Liver (tissue), 8 donors: ENCODE measurements at regions not wholly inside any gene's neighbourhood (a gene's known extent, or its start where the extent isn't known, plus 50 kb on each side); places are given as distances from the start of the nearest gene placed in this dataset.

Experiments used
- DNase-seq: peaks from one replicate; pipeline ENCODE4 v3.0.0-alpha.2; 2017; ENCODE audit warnings: low spot score
- H3K27ac ChIP-seq, 2 donors: one replicate each; pipeline ENCODE4 v1.7.0; 2013; ENCODE audit warnings: inconsistent platforms in 2 of 2, low read length in 2 of 2, control low read depth in 1 of 2, low read depth in 1 of 2, mild to moderate bottlenecking in 1 of 2
- H3K27me3 ChIP-seq, 4 donors: one replicate each; pipeline versions ENCODE4 v1.6.1 to v1.7.0; 2013; ENCODE audit warnings: low read length in 3 of 4, inconsistent platforms in 1 of 4, mild to moderate bottlenecking in 1 of 4, moderate library complexity in 1 of 4; ENCODE audit not compliant: control insufficient read depth in 4 of 4, insufficient read depth in 4 of 4
- H3K36me3 ChIP-seq, 4 donors: one replicate each; pipeline versions ENCODE4 v1.6.1 to v1.7.0; 2013; ENCODE audit warnings: low read length in 3 of 4, mild to moderate bottlenecking in 3 of 4, low read depth in 1 of 4, moderate library complexity in 1 of 4; ENCODE audit not compliant: control insufficient read depth in 4 of 4, insufficient read depth in 3 of 4
- H3K4me1 ChIP-seq, 4 donors: one replicate each; pipeline versions ENCODE4 v1.6.1 to v1.7.0; 2013; ENCODE audit warnings: low read length in 3 of 4, mild to moderate bottlenecking in 3 of 4, moderate library complexity in 1 of 4; ENCODE audit not compliant: control insufficient read depth in 4 of 4, insufficient read depth in 4 of 4
- H3K4me3 ChIP-seq, 3 donors: one replicate each; pipeline versions ENCODE4 v1.6.1 to v1.7.0; 2013; ENCODE audit warnings: low read length in 3 of 3, control low read depth in 1 of 3, low read depth in 1 of 3, mild to moderate bottlenecking in 1 of 3
- H3K9ac ChIP-seq, 2 donors: one replicate each; pipeline ENCODE4 v1.7.0; 2013; ENCODE audit warnings: low read length in 2 of 2, mild to moderate bottlenecking in 2 of 2, moderate library complexity in 2 of 2, control low read depth in 1 of 2, low read depth in 1 of 2
- H3K9me3 ChIP-seq, 4 donors: one replicate each; pipeline versions ENCODE4 v1.6.1 to v1.7.0; 2013; ENCODE audit warnings: low read length in 3 of 4; ENCODE audit not compliant: control insufficient read depth in 4 of 4
- EGR1 ChIP-seq, 2 donors: IDR thresholded peaks; 2 replicates each; pipeline ENCODE4 v1.6.1; 2016 to 2018; ENCODE audit warnings: antibody characterized with exemption in 2 of 2, low read depth in 2 of 2
- FOXA1 ChIP-seq: IDR thresholded peaks from 2 replicates; pipeline ENCODE4 v1.6.1; 2016; ENCODE audit warnings: antibody characterized with exemption
- FOXA2 ChIP-seq: IDR thresholded peaks from 2 replicates; pipeline ENCODE4 v1.6.1; 2016; ENCODE audit warnings: antibody characterized with exemption
- GABPA ChIP-seq, 2 donors: IDR thresholded peaks in 1 of 2; conservative IDR thresholded peaks in 1 of 2; 2 replicates each; pipeline ENCODE4 v1.6.1; 2016; ENCODE audit warnings: antibody characterized with exemption in 2 of 2, mild to moderate bottlenecking in 1 of 2, moderate library complexity in 1 of 2
- JUND ChIP-seq, 2 donors: IDR thresholded peaks; 2 replicates each; pipeline ENCODE4 v1.6.1; 2016; ENCODE audit warnings: antibody characterized with exemption in 2 of 2
- NR2F2 ChIP-seq: IDR thresholded peaks from 2 replicates; pipeline ENCODE4 v1.6.1; 2016; ENCODE audit warnings: antibody characterized with exemption
- RAD21 ChIP-seq, 2 donors: IDR thresholded peaks; 2 replicates each; pipeline ENCODE4 v1.6.1; 2016; ENCODE audit warnings: antibody characterized with exemption in 2 of 2, mild to moderate bottlenecking in 2 of 2
- RXRA ChIP-seq, 2 donors: IDR thresholded peaks; 2 replicates each; pipeline ENCODE4 v1.6.1; 2017 to 2018; ENCODE audit warnings: antibody characterized with exemption in 2 of 2, mild to moderate bottlenecking in 1 of 2
- SP1 ChIP-seq: IDR thresholded peaks from 2 replicates; pipeline ENCODE4 v1.6.1; 2018; ENCODE audit warnings: antibody characterized with exemption, mild to moderate bottlenecking
- TAF1 ChIP-seq: conservative IDR thresholded peaks from 2 replicates; pipeline ENCODE4 v1.6.1; 2016; ENCODE audit warnings: antibody characterized with exemption, mild to moderate bottlenecking
- WGBS: extraction: QIAGEN DNeasy Blood & Tissue Kit; methylation state at CpG from one replicate; pipeline ENCODE4 v1.1.7; 2013; 5-methylcytosine and 5-hydroxymethylcytosine counted together
- TF ChIP-seq, protein P1 (sequence below): IDR thresholded peaks from 2 replicates; pipeline ENCODE4 v1.6.1; 2016; ENCODE audit warnings: antibody characterized with exemption, mild to moderate bottlenecking
- TF ChIP-seq, protein P2 (sequence below): fragments of 150-350 bp; IDR thresholded peaks from 2 replicates; pipeline ENCODE4 v1.5.1; 2017; ENCODE audit warnings: improper control_type of control experiment, low read depth, low read length; ENCODE audit not compliant: missing input control
- TF ChIP-seq, protein P3 (sequence below): IDR thresholded peaks from 2 replicates; pipeline ENCODE4 v1.6.1; 2016; ENCODE audit warnings: antibody characterized with exemption
- TF ChIP-seq, protein P4 (sequence below): IDR thresholded peaks from 2 replicates; pipeline ENCODE4 v1.6.1; 2016; ENCODE audit warnings: antibody characterized with exemption
- donor health status: healthy.
- donor health status: healthy.
- donor health status: healthy.
- donor health status: healthy.
- donor health status: healthy.

DNA sequence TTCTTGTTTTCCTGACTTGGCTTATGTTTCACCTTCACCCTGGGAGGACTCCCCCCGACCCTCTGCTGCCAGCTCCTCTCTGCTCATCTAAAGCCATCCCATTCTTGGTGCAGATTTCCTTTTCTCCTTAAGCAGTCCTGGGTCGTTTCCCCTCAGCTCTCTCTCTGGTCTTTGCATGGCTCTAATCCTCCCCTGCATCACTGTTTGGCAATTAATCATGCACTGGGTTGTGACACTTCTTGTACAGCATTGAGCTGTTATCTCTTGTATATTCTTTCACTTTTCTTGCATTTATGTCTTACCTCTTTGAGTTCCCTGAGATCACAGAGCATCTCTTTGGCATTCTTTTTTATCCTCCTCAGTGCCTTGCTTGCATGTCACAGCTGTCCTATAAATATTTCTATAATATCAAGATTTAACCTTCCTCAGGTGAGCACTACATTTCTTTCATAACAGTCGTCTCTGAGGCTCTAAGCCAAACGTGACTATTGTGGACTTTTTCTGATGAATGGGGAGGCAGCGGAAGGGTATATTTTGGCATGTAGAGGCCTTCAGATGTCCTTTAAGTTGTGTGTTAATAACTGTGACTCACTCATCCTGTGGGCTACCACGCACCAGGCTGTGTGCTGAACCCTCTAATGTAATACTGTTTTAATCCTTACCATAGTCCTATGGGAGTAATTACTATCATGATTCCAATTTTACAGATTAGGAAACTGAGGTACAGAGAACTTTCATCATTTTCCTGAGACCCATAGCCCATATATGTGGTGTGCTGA is 507.5 kb downstream of the SLC4A3 start:
- Histone ChIP-seq H3K9ac (no peak overlapping the region), H3K36me3 (no peaks in the 10 kb centered on the region), H3K27me3 (no peaks in the 10 kb centered on the region), H3K4me1 (no peaks in the 10 kb centered on the region), H3K9me3 (peaks cover 0 to 9% (median 4%) of the 10 kb centered on the region in 4 donors), H3K27ac (no peak overlapping the region), H3K4me3 (no peak overlapping the region)
- no peak for DNase-seq
- TF ChIP-seq FOXA2, result no peak
- no peak for TF ChIP-seq TAF1
- TF ChIP-seq NR2F2, result no peak
- no peak for TF ChIP-seq RAD21 (IDR thresholded peaks at IDR 0.05)
- no peak for TF ChIP-seq RXRA (IDR thresholded peaks at IDR 0.05)
- no peak for TF ChIP-seq JUND (IDR thresholded peaks at IDR 0.05)
- WGBS, result 65% methylated on average over 6 of the region's 6 CpGs

DNA sequence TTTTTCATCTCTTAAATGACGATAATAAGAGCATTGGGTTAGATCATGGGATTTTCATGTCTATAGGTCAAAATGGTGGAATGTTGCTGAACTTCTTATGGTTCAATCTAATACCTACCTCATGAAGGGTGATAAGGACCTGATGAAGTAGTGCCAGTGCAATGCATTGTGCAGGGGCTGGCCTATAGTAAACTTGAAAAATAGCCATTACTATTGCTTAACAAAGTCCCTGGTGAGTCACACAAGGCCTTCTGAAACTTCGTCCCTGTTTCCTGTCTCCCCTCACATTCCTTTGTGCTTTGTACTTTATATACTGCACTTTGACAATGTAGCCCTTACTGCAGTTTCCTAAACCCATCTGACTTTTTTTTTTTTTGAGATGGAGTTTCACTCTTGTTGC is 515.9 kb downstream of the SLC4A3 start:
- TF ChIP-seq FOXA1, result no peak
- TF ChIP-seq, protein P1, sequence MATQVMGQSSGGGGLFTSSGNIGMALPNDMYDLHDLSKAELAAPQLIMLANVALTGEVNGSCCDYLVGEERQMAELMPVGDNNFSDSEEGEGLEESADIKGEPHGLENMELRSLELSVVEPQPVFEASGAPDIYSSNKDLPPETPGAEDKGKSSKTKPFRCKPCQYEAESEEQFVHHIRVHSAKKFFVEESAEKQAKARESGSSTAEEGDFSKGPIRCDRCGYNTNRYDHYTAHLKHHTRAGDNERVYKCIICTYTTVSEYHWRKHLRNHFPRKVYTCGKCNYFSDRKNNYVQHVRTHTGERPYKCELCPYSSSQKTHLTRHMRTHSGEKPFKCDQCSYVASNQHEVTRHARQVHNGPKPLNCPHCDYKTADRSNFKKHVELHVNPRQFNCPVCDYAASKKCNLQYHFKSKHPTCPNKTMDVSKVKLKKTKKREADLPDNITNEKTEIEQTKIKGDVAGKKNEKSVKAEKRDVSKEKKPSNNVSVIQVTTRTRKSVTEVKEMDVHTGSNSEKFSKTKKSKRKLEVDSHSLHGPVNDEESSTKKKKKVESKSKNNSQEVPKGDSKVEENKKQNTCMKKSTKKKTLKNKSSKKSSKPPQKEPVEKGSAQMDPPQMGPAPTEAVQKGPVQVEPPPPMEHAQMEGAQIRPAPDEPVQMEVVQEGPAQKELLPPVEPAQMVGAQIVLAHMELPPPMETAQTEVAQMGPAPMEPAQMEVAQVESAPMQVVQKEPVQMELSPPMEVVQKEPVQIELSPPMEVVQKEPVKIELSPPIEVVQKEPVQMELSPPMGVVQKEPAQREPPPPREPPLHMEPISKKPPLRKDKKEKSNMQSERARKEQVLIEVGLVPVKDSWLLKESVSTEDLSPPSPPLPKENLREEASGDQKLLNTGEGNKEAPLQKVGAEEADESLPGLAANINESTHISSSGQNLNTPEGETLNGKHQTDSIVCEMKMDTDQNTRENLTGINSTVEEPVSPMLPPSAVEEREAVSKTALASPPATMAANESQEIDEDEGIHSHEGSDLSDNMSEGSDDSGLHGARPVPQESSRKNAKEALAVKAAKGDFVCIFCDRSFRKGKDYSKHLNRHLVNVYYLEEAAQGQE, result no peak
- TF ChIP-seq, protein P2, sequence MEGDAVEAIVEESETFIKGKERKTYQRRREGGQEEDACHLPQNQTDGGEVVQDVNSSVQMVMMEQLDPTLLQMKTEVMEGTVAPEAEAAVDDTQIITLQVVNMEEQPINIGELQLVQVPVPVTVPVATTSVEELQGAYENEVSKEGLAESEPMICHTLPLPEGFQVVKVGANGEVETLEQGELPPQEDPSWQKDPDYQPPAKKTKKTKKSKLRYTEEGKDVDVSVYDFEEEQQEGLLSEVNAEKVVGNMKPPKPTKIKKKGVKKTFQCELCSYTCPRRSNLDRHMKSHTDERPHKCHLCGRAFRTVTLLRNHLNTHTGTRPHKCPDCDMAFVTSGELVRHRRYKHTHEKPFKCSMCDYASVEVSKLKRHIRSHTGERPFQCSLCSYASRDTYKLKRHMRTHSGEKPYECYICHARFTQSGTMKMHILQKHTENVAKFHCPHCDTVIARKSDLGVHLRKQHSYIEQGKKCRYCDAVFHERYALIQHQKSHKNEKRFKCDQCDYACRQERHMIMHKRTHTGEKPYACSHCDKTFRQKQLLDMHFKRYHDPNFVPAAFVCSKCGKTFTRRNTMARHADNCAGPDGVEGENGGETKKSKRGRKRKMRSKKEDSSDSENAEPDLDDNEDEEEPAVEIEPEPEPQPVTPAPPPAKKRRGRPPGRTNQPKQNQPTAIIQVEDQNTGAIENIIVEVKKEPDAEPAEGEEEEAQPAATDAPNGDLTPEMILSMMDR, result no peak
- TF ChIP-seq EGR1 (IDR thresholded peaks at IDR 0.05; ENCODE audit: low read depth in 2 of 2), result no peak
- no peak for TF ChIP-seq TAF1
- TF ChIP-seq RXRA (IDR thresholded peaks at IDR 0.05), result no peak
- no peak for TF ChIP-seq SP1
- TF ChIP-seq, protein P3, sequence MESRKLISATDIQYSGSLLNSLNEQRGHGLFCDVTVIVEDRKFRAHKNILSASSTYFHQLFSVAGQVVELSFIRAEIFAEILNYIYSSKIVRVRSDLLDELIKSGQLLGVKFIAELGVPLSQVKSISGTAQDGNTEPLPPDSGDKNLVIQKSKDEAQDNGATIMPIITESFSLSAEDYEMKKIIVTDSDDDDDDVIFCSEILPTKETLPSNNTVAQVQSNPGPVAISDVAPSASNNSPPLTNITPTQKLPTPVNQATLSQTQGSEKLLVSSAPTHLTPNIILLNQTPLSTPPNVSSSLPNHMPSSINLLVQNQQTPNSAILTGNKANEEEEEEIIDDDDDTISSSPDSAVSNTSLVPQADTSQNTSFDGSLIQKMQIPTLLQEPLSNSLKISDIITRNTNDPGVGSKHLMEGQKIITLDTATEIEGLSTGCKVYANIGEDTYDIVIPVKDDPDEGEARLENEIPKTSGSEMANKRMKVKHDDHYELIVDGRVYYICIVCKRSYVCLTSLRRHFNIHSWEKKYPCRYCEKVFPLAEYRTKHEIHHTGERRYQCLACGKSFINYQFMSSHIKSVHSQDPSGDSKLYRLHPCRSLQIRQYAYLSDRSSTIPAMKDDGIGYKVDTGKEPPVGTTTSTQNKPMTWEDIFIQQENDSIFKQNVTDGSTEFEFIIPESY, result no peak
- no peak for TF ChIP-seq NR2F2
- no peak for TF ChIP-seq JUND (IDR thresholded peaks at IDR 0.05)
- TF ChIP-seq, protein P4, sequence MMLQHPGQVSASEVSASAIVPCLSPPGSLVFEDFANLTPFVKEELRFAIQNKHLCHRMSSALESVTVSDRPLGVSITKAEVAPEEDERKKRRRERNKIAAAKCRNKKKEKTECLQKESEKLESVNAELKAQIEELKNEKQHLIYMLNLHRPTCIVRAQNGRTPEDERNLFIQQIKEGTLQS, result no peak
- TF ChIP-seq GABPA (IDR thresholded peaks at IDR 0.05 in 1 of 2, conservative IDR thresholded peaks at IDR 0.05 in 1 of 2), result no peak
- Histone ChIP-seq H3K36me3 (no peaks in the 10 kb centered on the region), H3K9ac (no peak overlapping the region), H3K9me3 (no peaks in the 10 kb centered on the region), H3K4me1 (no peaks in the 10 kb centered on the region), H3K4me3 (no peak overlapping the region), H3K27ac (no peak overlapping the region), H3K27me3 (no peaks in the 10 kb centered on the region)
- DNase-seq, result no peak
- 68% methylated on average over 2 of the region's 2 CpGs for WGBS
